ENCODE measurements at regions not wholly inside any gene's neighbourhood (a gene's known extent, or its start where the extent isn't known, plus 50 kb on each side); places are given as distances from the start of the nearest gene placed in this dataset.

DNA sequence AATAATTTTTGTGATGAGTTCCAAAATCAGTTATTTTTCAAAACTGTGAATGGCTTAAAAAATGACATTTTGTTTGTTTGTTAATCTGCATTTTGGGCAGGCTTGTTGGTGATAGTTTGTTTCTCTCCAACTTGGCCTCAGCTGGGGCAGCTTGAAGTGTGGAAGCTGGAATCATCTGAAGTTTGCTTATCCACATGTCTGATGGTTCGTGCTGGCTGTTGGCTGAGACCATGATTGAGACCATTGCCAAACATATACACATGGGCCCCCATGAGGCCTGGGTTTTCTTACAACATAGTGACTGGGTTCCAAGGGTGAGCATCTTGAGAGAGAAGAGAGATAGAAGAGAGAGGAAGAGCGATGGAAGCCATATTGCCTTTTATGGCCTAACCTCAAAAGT, 201.2 kb downstream of the NDFIP2 start:
- Histone ChIP-seq H3K4ac (ENCODE audit: low read depth, low read length) (no peak overlapping the region), H3K4me2 (ENCODE audit: insufficient read depth, insufficient read length, low read length) (no peak overlapping the region), H3K23me2 (ENCODE audit: insufficient read length, low read depth, low read length, poor library complexity, severe bottlenecking) (no peaks in the 10 kb centered on the region), H3K27me3 (ENCODE audit: insufficient read depth, low read length) (no peaks in the 10 kb centered on the region), H3K23ac (ENCODE audit: insufficient read length, low read depth, low read length) (no peak overlapping the region), H3K27ac (ENCODE audit: insufficient read length, low read depth, low read length) (no peak overlapping the region), H3K9ac (ENCODE audit: extremely low read depth, insufficient read length, low read length) (no peak overlapping the region), H3T11ph (ENCODE audit: low read length) (no peak overlapping the region), H4K5ac (ENCODE audit: insufficient read length, low read depth, low read length) (no peak overlapping the region), H3K9me3 (ENCODE audit: control insufficient read depth, low read depth, low read length) (no peaks in the 10 kb centered on the region), H2BK12ac (ENCODE audit: insufficient read length, low read depth, low read length) (no peak overlapping the region), H3K18ac (ENCODE audit: insufficient read length, low read depth, low read length) (no peak overlapping the region), H3K4me1 (ENCODE audit: insufficient read depth, low read length) (no peaks in the 10 kb centered on the region), H3K56ac (ENCODE audit: insufficient read length, low read depth, low read length) (no peak overlapping the region), H2BK120ac (ENCODE audit: low read depth, low read length, poor library complexity, severe bottlenecking) (no peak overlapping the region), H3K79me2 (ENCODE audit: insufficient read depth, low read length) (no peaks in the 10 kb centered on the region), H3K14ac (ENCODE audit: insufficient read depth, low read length) (no peak overlapping the region), H2AK5ac (ENCODE audit: insufficient read length, low read length) (no peak overlapping the region), H4K8ac (replicated peaks; ENCODE audit: insufficient read length, low read depth, low read length) (no peak overlapping the region), H2BK15ac (ENCODE audit: low read depth, low read length) (no peak overlapping the region), H4K20me1 (ENCODE audit: control insufficient read depth, insufficient read depth, insufficient read length) (no peaks in the 10 kb centered on the region), H4K91ac (ENCODE audit: insufficient read length, low read depth, low read length) (no peak overlapping the region), H3K79me1 (ENCODE audit: insufficient read depth, low read depth, low read length, poor library complexity, severe bottlenecking) (no peaks in the 10 kb centered on the region), H2BK5ac (ENCODE audit: insufficient read length, low read length) (no peak overlapping the region), H2AFZ (ENCODE audit: low read length) (no peak overlapping the region), H2BK20ac (ENCODE audit: low read depth, low read length, poor library complexity, severe bottlenecking) (no peak overlapping the region)
- no peak for DNase-seq
- WGBS (ENCODE audit: extremely low coverage, insufficient read length, low lambda C conversion rate): no CpG with 5 or more reads among the region's 2 CpGs
- H3K9me3 Mint-ChIP-seq: peaks cover 0 to 3% of the 10 kb centered on the region in 2 experiments; a peak in 2 of 5 replicates
- TF ChIP-seq, protein P1, sequence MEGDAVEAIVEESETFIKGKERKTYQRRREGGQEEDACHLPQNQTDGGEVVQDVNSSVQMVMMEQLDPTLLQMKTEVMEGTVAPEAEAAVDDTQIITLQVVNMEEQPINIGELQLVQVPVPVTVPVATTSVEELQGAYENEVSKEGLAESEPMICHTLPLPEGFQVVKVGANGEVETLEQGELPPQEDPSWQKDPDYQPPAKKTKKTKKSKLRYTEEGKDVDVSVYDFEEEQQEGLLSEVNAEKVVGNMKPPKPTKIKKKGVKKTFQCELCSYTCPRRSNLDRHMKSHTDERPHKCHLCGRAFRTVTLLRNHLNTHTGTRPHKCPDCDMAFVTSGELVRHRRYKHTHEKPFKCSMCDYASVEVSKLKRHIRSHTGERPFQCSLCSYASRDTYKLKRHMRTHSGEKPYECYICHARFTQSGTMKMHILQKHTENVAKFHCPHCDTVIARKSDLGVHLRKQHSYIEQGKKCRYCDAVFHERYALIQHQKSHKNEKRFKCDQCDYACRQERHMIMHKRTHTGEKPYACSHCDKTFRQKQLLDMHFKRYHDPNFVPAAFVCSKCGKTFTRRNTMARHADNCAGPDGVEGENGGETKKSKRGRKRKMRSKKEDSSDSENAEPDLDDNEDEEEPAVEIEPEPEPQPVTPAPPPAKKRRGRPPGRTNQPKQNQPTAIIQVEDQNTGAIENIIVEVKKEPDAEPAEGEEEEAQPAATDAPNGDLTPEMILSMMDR (conservative IDR thresholded peaks at IDR 0.05): no peak
- no peak overlapping the region for H3K4me3 Mint-ChIP-seq
- peaks cover 0 to 5% (median 3%) of the 10 kb centered on the region in 3 experiments; a peak in 3 of 7 replicates for H3K36me3 Mint-ChIP-seq (ENCODE audit: insufficient read depth in 1 of 3, low read depth in 3 of 3)
- peaks cover 6% of the 10 kb centered on the region in 2 experiments; a peak in 3 of 4 replicates for H3K4me1 Mint-ChIP-seq
- H3K27me3 Mint-ChIP-seq (ENCODE audit: low read depth): no peaks in the 10 kb centered on the region
- no peak overlapping the region for H3K27ac Mint-ChIP-seq
